Epithelial cell of esophagus (primary cell): ENCODE measurements at regions not wholly inside any gene's neighbourhood (a gene's known extent, or its start where the extent isn't known, plus 50 kb on each side); places are given as distances from the start of the nearest gene placed in this dataset.

ENCODE experiments used
- DNase-seq: peaks from one replicate; pipeline ENCODE4 v3.0.0; 2010; ENCODE audit warnings: low read depth
- H3K4me3 ChIP-seq: 2 replicates; pipeline ENCODE4 v1.5.1; 2011; ENCODE audit warnings: mild to moderate bottlenecking, low read length, control low read depth
- CTCF ChIP-seq: IDR thresholded peaks from 2 replicates; pipeline ENCODE4 v1.5.1; 2011; ENCODE audit warnings: low read depth, mild to moderate bottlenecking, low read length, control low read depth, inconsistent platforms; ENCODE audit not compliant: insufficient read depth; ENCODE audit errors: missing control alignments

- no peak overlapping the region for H3K4me3 ChIP-seq
- peak; percentile 83 for DNase-seq
- TF ChIP-seq CTCF: no peak
These were observed 415.9 kb downstream of the ETS1 start for GRCh38 chr11:128171506-128171905.

- DNase-seq: no peak
- no peak for TF ChIP-seq CTCF
- no peak overlapping the region for H3K4me3 ChIP-seq
These were observed 421.8 kb downstream of the ETS1 start for GRCh38 chr11:128165572-128165971.

- H3K4me3 ChIP-seq: no peak overlapping the region
- TF ChIP-seq CTCF: no peak
- no peak for DNase-seq
These were observed 423.1 kb downstream of the ETS1 start for GRCh38 chr11:128164080-128164741.

DNA sequence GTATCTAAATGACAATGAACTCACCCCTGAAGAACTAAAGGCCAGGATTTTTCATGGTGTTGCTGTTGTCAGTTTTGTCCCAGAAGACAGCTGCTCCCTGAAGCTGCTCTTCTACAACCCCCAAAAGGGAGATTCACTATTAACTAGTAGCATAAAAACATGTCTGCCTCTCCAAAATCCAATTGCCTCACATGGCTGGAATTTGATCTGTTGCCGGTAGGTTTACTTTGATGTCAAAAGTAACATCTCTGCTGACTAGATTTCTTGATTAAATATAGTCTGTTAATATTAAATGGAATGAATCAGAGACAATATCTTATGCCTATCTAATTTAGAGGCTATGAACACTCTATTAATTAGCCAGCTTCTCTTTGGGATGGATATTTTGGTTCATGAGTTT lies 425.4 kb downstream of the ETS1 start:
- no peak for DNase-seq
- TF ChIP-seq CTCF: no peak
- no peak overlapping the region for H3K4me3 ChIP-seq

- no peak for TF ChIP-seq CTCF
- no peak overlapping the region for H3K4me3 ChIP-seq
- DNase-seq: no peak
These were observed 425.9 kb downstream of the ETS1 start for GRCh38 chr11:128161436-128161835.

DNA sequence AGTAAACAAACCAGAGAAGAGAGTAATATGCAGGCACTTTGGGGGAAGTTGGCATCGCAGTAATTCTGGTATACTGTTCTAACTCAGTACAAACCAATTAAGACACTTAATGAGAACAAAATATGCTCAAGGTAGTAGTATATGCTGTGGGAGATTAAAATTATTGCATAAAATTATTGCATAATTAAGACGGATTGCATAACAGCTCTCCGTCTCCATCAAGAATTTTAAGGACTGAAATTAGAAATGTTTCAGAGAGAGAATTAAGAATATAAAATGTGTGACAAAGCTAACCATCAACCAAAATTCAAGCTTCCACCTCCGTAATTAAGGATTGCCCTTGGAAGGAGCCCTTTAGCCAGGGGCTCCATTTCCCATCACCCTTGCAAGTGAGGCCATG lies 428.5 kb downstream of the ETS1 start:
- no peak for TF ChIP-seq CTCF
- H3K4me3 ChIP-seq: no peak overlapping the region
- no peak for DNase-seq
